ENCODE measurements at regions not wholly inside any gene's neighbourhood (a gene's known extent, or its start where the extent isn't known, plus 50 kb on each side); places are given as distances from the start of the nearest gene placed in this dataset.

DNA sequence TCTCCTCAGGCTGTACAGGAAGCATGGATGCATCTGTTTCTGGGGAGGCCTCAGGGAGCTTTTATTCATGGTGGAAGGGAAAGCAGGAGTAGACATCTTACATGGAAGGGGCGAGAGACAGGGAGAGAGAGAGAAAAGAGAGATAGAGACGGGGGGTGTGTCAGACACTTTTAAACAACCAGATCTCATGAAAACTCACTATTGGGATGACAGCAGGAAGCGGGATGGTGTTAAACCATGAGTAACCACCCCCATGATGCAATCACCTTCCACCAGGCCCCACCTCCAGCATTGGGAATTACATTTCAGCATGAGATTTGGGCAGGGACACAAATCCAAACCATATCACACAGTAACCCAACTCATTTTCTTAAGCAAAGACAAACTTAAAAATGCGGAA lies 110.0 kb upstream of the EEA1 start:
- DNase-seq (no peak), FAIRE-seq (no peak)
- TF ChIP-seq, protein P1, sequence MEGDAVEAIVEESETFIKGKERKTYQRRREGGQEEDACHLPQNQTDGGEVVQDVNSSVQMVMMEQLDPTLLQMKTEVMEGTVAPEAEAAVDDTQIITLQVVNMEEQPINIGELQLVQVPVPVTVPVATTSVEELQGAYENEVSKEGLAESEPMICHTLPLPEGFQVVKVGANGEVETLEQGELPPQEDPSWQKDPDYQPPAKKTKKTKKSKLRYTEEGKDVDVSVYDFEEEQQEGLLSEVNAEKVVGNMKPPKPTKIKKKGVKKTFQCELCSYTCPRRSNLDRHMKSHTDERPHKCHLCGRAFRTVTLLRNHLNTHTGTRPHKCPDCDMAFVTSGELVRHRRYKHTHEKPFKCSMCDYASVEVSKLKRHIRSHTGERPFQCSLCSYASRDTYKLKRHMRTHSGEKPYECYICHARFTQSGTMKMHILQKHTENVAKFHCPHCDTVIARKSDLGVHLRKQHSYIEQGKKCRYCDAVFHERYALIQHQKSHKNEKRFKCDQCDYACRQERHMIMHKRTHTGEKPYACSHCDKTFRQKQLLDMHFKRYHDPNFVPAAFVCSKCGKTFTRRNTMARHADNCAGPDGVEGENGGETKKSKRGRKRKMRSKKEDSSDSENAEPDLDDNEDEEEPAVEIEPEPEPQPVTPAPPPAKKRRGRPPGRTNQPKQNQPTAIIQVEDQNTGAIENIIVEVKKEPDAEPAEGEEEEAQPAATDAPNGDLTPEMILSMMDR (IDR thresholded peaks at IDR 0.05; ENCODE audit: borderline replicate concordance, extremely low read depth, insufficient read depth), result no peak
- intact Hi-C loops (cut with DNase I), result no loop called here
- H3K27ac ChIP-seq (ENCODE audit: low read depth in 2 of 2, low read length in 2 of 2), result no peak overlapping the region
- H3K4me1 ChIP-seq (ENCODE audit: control insufficient read depth in 2 of 3, insufficient read depth in 2 of 3, low read depth in 1 of 3, low read length in 3 of 3), result no peaks in the 10 kb centered on the region
- H3K36me3 ChIP-seq (ENCODE audit: control insufficient read depth in 2 of 3, insufficient read depth in 3 of 3, low read length in 3 of 3), result no peaks in the 10 kb centered on the region
- H3K9ac ChIP-seq (ENCODE audit: low read length in 3 of 3), result no peak overlapping the region
- no peaks in the 10 kb centered on the region for H3K27me3 ChIP-seq (ENCODE audit: control insufficient read depth, insufficient read depth, low read length)
- H3K9me3 ChIP-seq (ENCODE audit: control insufficient read depth in 2 of 3, insufficient read depth in 1 of 3, low read length in 3 of 3), result no peaks in the 10 kb centered on the region
- no peak overlapping the region for H3K4me3 ChIP-seq (ENCODE audit: low read length in 3 of 3)

DNA sequence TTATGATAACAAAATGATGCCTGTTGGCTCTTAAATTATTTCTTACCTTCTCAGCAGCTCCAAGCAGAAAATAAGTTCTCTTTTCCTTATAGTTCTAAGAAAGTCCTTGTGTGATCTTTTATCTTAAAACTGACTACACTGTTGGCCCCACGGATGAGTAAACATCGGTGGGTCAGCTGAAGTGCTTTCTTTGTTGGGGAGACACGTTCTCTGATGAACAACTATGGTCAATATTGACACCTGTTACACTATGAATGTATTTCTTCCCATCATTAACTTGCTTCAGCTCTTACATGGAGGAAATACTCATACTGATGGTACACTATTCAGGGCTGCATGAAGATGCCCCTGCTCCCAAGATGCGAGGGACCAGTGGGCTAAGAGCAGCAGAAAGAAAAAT lies 110.8 kb upstream of the EEA1 start:
- FAIRE-seq (no peak), DNase-seq (no peak)
- no peak overlapping the region for H3K27ac ChIP-seq (ENCODE audit: low read depth in 2 of 2, low read length in 2 of 2)
- H3K4me3 ChIP-seq (ENCODE audit: low read length in 3 of 3), result no peak overlapping the region
- no peaks in the 10 kb centered on the region for H3K27me3 ChIP-seq (ENCODE audit: control insufficient read depth, insufficient read depth, low read length)
- intact Hi-C loops (cut with DNase I), result no loop called here
- H3K36me3 ChIP-seq (ENCODE audit: control insufficient read depth in 2 of 3, insufficient read depth in 3 of 3, low read length in 3 of 3), result no peaks in the 10 kb centered on the region
- TF ChIP-seq, protein P1 (IDR thresholded peaks at IDR 0.05; ENCODE audit: borderline replicate concordance, extremely low read depth, insufficient read depth), result no peak
- no peaks in the 10 kb centered on the region for H3K4me1 ChIP-seq (ENCODE audit: control insufficient read depth in 2 of 3, insufficient read depth in 2 of 3, low read depth in 1 of 3, low read length in 3 of 3)
- H3K9me3 ChIP-seq (ENCODE audit: control insufficient read depth in 2 of 3, insufficient read depth in 1 of 3, low read length in 3 of 3), result no peaks in the 10 kb centered on the region
- no peak overlapping the region for H3K9ac ChIP-seq (ENCODE audit: low read length in 3 of 3)

DNA sequence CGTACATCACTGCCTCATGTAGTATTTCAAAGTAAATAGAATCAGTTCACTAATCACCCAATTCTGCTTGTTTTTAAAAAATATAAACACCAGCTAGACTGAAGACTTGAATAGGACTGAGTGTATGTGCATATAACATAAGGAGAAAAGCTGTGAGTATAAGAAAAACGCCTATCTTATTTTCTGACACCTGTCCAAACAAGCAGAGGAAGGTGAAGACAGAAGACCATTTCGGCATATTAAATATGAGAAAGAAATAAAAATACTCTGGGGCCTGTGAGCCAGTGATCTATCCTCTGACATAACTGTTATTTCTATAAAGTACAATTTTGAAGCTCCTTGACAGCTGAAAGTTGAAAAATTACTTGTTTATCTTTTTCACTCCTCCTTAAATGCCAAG lies 111.3 kb upstream of the EEA1 start:
- H3K9ac ChIP-seq (ENCODE audit: low read length in 3 of 3), result no peak overlapping the region
- intact Hi-C loops (cut with DNase I), result no loop called here
- DNase-seq, result no peak
- FAIRE-seq, result no peak
- no peak overlapping the region for H3K4me3 ChIP-seq (ENCODE audit: low read length in 3 of 3)
- H3K4me1 ChIP-seq (ENCODE audit: control insufficient read depth in 2 of 3, insufficient read depth in 2 of 3, low read depth in 1 of 3, low read length in 3 of 3), result no peaks in the 10 kb centered on the region
- no peaks in the 10 kb centered on the region for H3K9me3 ChIP-seq (ENCODE audit: control insufficient read depth in 2 of 3, insufficient read depth in 1 of 3, low read length in 3 of 3)
- no peaks in the 10 kb centered on the region for H3K36me3 ChIP-seq (ENCODE audit: control insufficient read depth in 2 of 3, insufficient read depth in 3 of 3, low read length in 3 of 3)
- H3K27me3 ChIP-seq (ENCODE audit: control insufficient read depth, insufficient read depth, low read length), result no peaks in the 10 kb centered on the region
- no peak overlapping the region for H3K27ac ChIP-seq (ENCODE audit: low read depth in 2 of 2, low read length in 2 of 2)
- TF ChIP-seq, protein P1 (IDR thresholded peaks at IDR 0.05; ENCODE audit: borderline replicate concordance, extremely low read depth, insufficient read depth), result no peak

DNA sequence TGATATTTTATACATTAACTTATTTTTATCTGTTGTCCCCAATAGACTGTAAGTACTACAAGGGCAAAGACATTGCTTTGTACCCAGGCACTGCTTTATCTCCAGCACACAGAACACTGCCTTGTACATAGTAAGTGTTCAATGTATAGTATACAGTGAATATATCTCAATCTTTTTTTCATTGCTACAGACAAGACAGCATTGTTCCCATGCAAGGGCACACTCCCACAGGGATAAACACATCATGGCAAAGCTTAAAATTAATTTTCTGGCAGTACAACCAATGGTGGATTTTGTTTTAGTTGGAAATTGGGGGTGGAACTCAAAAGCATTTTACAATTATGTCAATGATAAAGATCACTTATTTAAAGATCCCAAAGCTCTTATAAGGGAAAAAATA lies 112.3 kb upstream of the EEA1 start:
- H3K27ac ChIP-seq (ENCODE audit: low read depth in 2 of 2, low read length in 2 of 2), result no peak overlapping the region
- H3K27me3 ChIP-seq (ENCODE audit: control insufficient read depth, insufficient read depth, low read length), result no peaks in the 10 kb centered on the region
- H3K4me1 ChIP-seq (ENCODE audit: control insufficient read depth in 2 of 3, insufficient read depth in 2 of 3, low read depth in 1 of 3, low read length in 3 of 3), result no peaks in the 10 kb centered on the region
- FAIRE-seq (no peak), DNase-seq (no peak)
- no peaks in the 10 kb centered on the region for H3K9me3 ChIP-seq (ENCODE audit: control insufficient read depth in 2 of 3, insufficient read depth in 1 of 3, low read length in 3 of 3)
- no peaks in the 10 kb centered on the region for H3K36me3 ChIP-seq (ENCODE audit: control insufficient read depth in 2 of 3, insufficient read depth in 3 of 3, low read length in 3 of 3)
- H3K4me3 ChIP-seq (ENCODE audit: low read length in 3 of 3), result no peak overlapping the region
- H3K9ac ChIP-seq (ENCODE audit: low read length in 3 of 3), result no peak overlapping the region
- TF ChIP-seq, protein P1 (IDR thresholded peaks at IDR 0.05; ENCODE audit: borderline replicate concordance, extremely low read depth, insufficient read depth), result no peak
- intact Hi-C loops (cut with DNase I), result no loop called here

All from kidney (tissue), 13 donors.